ENCODE measurements at regions not wholly inside any gene's neighbourhood (a gene's known extent, or its start where the extent isn't known, plus 50 kb on each side); places are given as distances from the start of the nearest gene placed in this dataset.

DNA sequence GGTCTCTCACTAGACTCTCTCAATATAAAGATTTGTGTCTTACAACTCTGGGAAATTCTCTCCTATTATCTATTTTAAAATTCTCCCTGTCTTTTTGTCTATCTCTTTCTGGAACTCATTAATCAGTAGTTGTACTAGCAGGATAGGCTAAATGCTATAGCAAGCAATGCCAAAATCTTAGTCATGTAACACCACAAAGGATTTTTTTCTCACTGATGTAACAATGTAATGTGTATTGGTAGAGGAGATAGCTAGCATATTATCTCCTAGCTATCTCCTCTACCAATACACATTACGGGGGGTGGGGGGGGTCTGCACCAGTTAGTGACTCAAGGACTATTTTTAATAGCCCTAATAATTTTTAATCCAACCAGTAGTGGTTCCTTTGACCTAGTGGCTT is 225.4 kb downstream of the KLHL28 start:
- TF ChIP-seq CTCF (IDR thresholded peaks at IDR 0.05) (no peak), POLR2A (IDR thresholded peaks at IDR 0.05) (no peak)

Data from prostate gland (tissue), 2 donors.